Heart left ventricle (tissue), 13 donors: ENCODE measurements at regions not wholly inside any gene's neighbourhood (a gene's known extent, or its start where the extent isn't known, plus 50 kb on each side); places are given as distances from the start of the nearest gene placed in this dataset.
A peak's percentile ranks its signal among the peaks of the same experiment; 100 is the strongest.

Experiments used
- CTCF ChIP-seq, 12 donors: fragments of 200-600 bp; sonication (generic) in 4 of 12; IDR thresholded peaks; one replicate each; pipeline versions ENCODE4 v1.5.0 to v1.8.0; 2018 to 2022; ENCODE audit warnings: antibody characterized with exemption in 12 of 12, mild to moderate bottlenecking in 5 of 12
- POLR2A ChIP-seq, 2 donors: fragments of 450-650 bp; IDR thresholded peaks; one replicate each; pipeline ENCODE4 v1.6.1; 2017; ENCODE audit warnings: antibody characterized with exemption in 2 of 2, mild to moderate bottlenecking in 2 of 2, moderate library complexity in 2 of 2
- donor health status: ischemic (EF 13 %, LVEDD 7.1; RV severe dilation, severe dysfunction).
- donor health status: DM: no; HTN: yes; CAD: no.
- donor health status: DM: no; HTN: no; CAD: no.
- donor health status: ischemic (EF 25% LVEDD 6.9; RV normal size, moderate dysfunction).
- donor health status: ischemic (EF 25% LVEDD 5.7; RV mildly dilated, moderate dysfunction).
- donor health status: ischemic (EF 35%, LVEDD 5.7; RV mildly dilated, moderate dysfunction).
- donor health status: nonischemic (EF 11% LVEDD 7.7; RV severe dilation, severe dysfunction).
- donor health status: DM: yes; HTN: yes; CAD: no.
- donor health status: PGD.
- donor health status: ischemic (EF 29% LVEDD 5.4; RV normal size, mild dysfunction).
- donor health status: nonischemic (EF 23%, LVEDD 6.1; RV moderate dilation, normal function).

- TF ChIP-seq CTCF (IDR thresholded peaks at IDR 0.05): peak; percentile 91 to 99 (median 96)
- no peak for TF ChIP-seq POLR2A (IDR thresholded peaks at IDR 0.05)
Observed at GRCh38 chr11:119481021-119481666, 58.2 kb upstream of the THY1 start.
